GM18867 (cell line): ENCODE measurements at regions not wholly inside any gene's neighbourhood (a gene's known extent, or its start where the extent isn't known, plus 50 kb on each side); places are given as distances from the start of the nearest gene placed in this dataset.

Experiments
- ATAC-seq: cut with Tn5 transposase; IDR thresholded peaks from one replicate; pipeline ENCODE4 v1.9.1; 2021; ENCODE audit warnings: mild to moderate bottlenecking, moderate library complexity; ENCODE audit not compliant: unreplicated experiment

- ATAC-seq = peak; percentile 62
Measured at GRCh38 chr11:32316232-32316631, 119.1 kb downstream of the WT1 start.

- no peak for ATAC-seq
Measured at GRCh38 chr11:32316858-32317642, 118.3 kb downstream of the WT1 start.

GRCh38 chr11:32317643-32318042 is 117.7 kb downstream of the WT1 start:
- ATAC-seq = no peak

GRCh38 chr11:32318071-32319055 is 117.0 kb downstream of the WT1 start:
- ATAC-seq = no peak

- no peak for ATAC-seq
Measured at GRCh38 chr11:32323814-32324130, 111.6 kb downstream of the WT1 start.

GRCh38 chr11:32325187-32325586 is 110.2 kb downstream of the WT1 start:
- no peak for ATAC-seq

GRCh38 chr11:32325725-32326124 is 109.6 kb downstream of the WT1 start:
- no peak for ATAC-seq

GRCh38 chr11:32326522-32326921 is 108.8 kb downstream of the WT1 start:
- ATAC-seq = no peak

- no peak for ATAC-seq
Measured at GRCh38 chr11:32328392-32328791, 106.9 kb downstream of the WT1 start.

- no peak for ATAC-seq
Measured at GRCh38 chr11:32331098-32331497, 104.2 kb downstream of the WT1 start.

GRCh38 chr11:32331792-32332191 is 103.5 kb downstream of the WT1 start:
- ATAC-seq = no peak

- ATAC-seq = no peak
Measured at GRCh38 chr11:32332990-32333319, 102.4 kb downstream of the WT1 start.

GRCh38 chr11:32333320-32333991 is 101.9 kb downstream of the WT1 start:
- no peak for ATAC-seq

GRCh38 chr11:32334822-32335221 is 100.5 kb downstream of the WT1 start:
- no peak for ATAC-seq
